A549 (cell line): ENCODE measurements at regions not wholly inside any gene's neighbourhood (a gene's known extent, or its start where the extent isn't known, plus 50 kb on each side); places are given as distances from the start of the nearest gene placed in this dataset.

Experiments
- ATAC-seq, 2 experiments: fragments of 200-7000 bp in 1 of 2; fragments of >200 bp in 1 of 2; cut with Nextera tagmentation in 1 of 2; cut with Tn5 transposase in 1 of 2; 3 replicates each; pipeline versions ENCODE4 v1.8.0 to v1.9.1; 2018 to 2020; ENCODE audit warnings: mild to moderate bottlenecking in 1 of 2, moderate library complexity in 1 of 2
- CTCF ChIA-PET: fragments of 300-600 bp; sonication (Branson Sonifier 250); formaldehyde crosslinking; extraction: SDS; loops from one replicate; lab custom pipeline; 2021; ENCODE audit warnings: antibody characterized with exemption, inconsistent platforms; lab: Yijun Ruan, JAX
- POLR2A ChIA-PET: fragments of 350-600 bp; formaldehyde crosslinking; extraction: SDS; loops from one replicate; lab custom pipeline; 2021; ENCODE audit warnings: antibody characterized with exemption, inconsistent platforms; lab: Yijun Ruan, JAX
- DNase-seq, 2 experiments: peaks; one replicate each; pipeline versions ENCODE4 v3.0.0 to v3.0.0-alpha.2; 2011 to 2016; ENCODE audit warnings: low read depth in 1 of 2, low spot score in 1 of 2
- FAIRE-seq: peaks from 2 replicates; lab custom pipeline; 2011; peaks lifted over from hg19 to GRCh38; lab: Jason Lieb, UNC
- H3K27ac ChIP-seq, 2 experiments: fragments of >200 bp; sonication (Bioruptor Twin); formaldehyde crosslinking; 3 replicates each; pipeline ENCODE4 v1.5.1; 2016 to 2017
- H3K4me1 ChIP-seq: fragments of >200 bp; sonication (Bioruptor Twin); formaldehyde crosslinking; 3 replicates; pipeline ENCODE4 v1.6.1; 2016
- H3K4me2 ChIP-seq: fragments of >200 bp; sonication (Bioruptor Twin); formaldehyde crosslinking; 3 replicates; pipeline ENCODE4 v1.6.1; 2016
- H3K4me3 ChIP-seq: fragments of >200 bp; sonication (Bioruptor Twin); formaldehyde crosslinking; 3 replicates; pipeline ENCODE4 v1.5.1; 2016
- H3K9me3 ChIP-seq: fragments of >200 bp; sonication (Bioruptor Twin); formaldehyde crosslinking; 3 replicates; pipeline ENCODE4 v1.6.1; 2016
- CBX2 ChIP-seq: fragments of 200-600 bp; sonication (generic); IDR thresholded peaks from 2 replicates; pipeline ENCODE4 v1.6.1; 2016; ENCODE audit warnings: low read depth, mild to moderate bottlenecking, borderline replicate concordance
- CHD4 ChIP-seq: fragments of 200-600 bp; sonication (generic); IDR thresholded peaks from 2 replicates; pipeline ENCODE4 v1.6.1; 2016; ENCODE audit warnings: antibody characterized with exemption, mild to moderate bottlenecking, borderline replicate concordance
- EHF ChIP-seq: fragments of 250-450 bp; sonication (Bioruptor Pico); IDR thresholded peaks from 2 replicates; pipeline ENCODE4 v1.5.0; 2020; ENCODE audit warnings: mild to moderate bottlenecking
- EP300 ChIP-seq, 2 experiments: fragments of >200 bp; sonication (Bioruptor Twin); formaldehyde crosslinking; IDR thresholded peaks; 2 replicates in 1 of 2; 3 replicates in 1 of 2; pipeline ENCODE4 v1.6.1; 2016 to 2017
- HOXA7 ChIP-seq: fragments of 250-450 bp; sonication (Bioruptor Pico); IDR thresholded peaks from 2 replicates; pipeline ENCODE4 v1.5.0; 2020; ENCODE audit warnings: mild to moderate bottlenecking, moderate library complexity
- KDM1A ChIP-seq: fragments of 200-600 bp; sonication (generic); IDR thresholded peaks from 2 replicates; pipeline ENCODE4 v1.6.1; 2016; ENCODE audit warnings: low read depth, mild to moderate bottlenecking
- KDM5A ChIP-seq: fragments of 200-600 bp; sonication (generic); IDR thresholded peaks from 2 replicates; pipeline ENCODE4 v1.6.1; 2016; ENCODE audit warnings: antibody characterized with exemption, mild to moderate bottlenecking
- MAFK ChIP-seq: fragments of 450-650 bp; IDR thresholded peaks from 2 replicates; pipeline ENCODE4 v1.6.1; 2014; ENCODE audit not compliant: partially characterized antibody
- NFE2L2 ChIP-seq: fragments of 150-350 bp; conservative IDR thresholded peaks from 2 replicates; pipeline ENCODE4 v1.6.1; 2014; ENCODE audit warnings: low read length
- POLR2A ChIP-seq: IDR thresholded peaks from 2 replicates; pipeline ENCODE4 v1.6.1; 2012; ENCODE audit warnings: mild to moderate bottlenecking, low read length
- RARB ChIP-seq: fragments of 250-450 bp; sonication (Bioruptor Pico); IDR thresholded peaks from 2 replicates; pipeline ENCODE4 v1.8.0; 2021; ENCODE audit warnings: mild to moderate bottlenecking, moderate library complexity
- RFX5 ChIP-seq: fragments of 450-650 bp; IDR thresholded peaks from 2 replicates; pipeline ENCODE4 v1.7.1; 2014; ENCODE audit warnings: antibody characterized with exemption, mild to moderate bottlenecking, moderate library complexity
- TFCP2L1 ChIP-seq: fragments of 250-450 bp; sonication (Bioruptor Pico); IDR thresholded peaks from 2 replicates; pipeline ENCODE4 v1.5.0; 2021; ENCODE audit warnings: mild to moderate bottlenecking
- ZC3H11A ChIP-seq: fragments of 450-650 bp; IDR thresholded peaks from 2 replicates; pipeline ENCODE4 v1.6.1; 2014; ENCODE audit warnings: antibody characterized with exemption, mild to moderate bottlenecking
- ZNF302 ChIP-seq: fragments of 250-450 bp; sonication (Bioruptor Pico); IDR thresholded peaks from 2 replicates; pipeline ENCODE4 v1.9.0; 2021; ENCODE audit warnings: inconsistent platforms, mild to moderate bottlenecking, moderate library complexity
- WGBS: methylation state at CpG from one replicate; pipeline ENCODE4 v1.1.6; 2017; ENCODE audit errors: missing lambda C conversion rate; 5-methylcytosine and 5-hydroxymethylcytosine counted together
- TF ChIP-seq, protein P1 (sequence below): IDR thresholded peaks from 2 replicates; pipeline ENCODE4 v1.6.1; 2012
- TF ChIP-seq, protein P2 (sequence below): fragments of >200 bp; sonication (Bioruptor Twin); formaldehyde crosslinking; IDR thresholded peaks from 3 replicates; pipeline ENCODE4 v1.5.1; 2016
- TF ChIP-seq, protein P3 (sequence below): IDR thresholded peaks from 2 replicates; pipeline ENCODE4 v1.6.1; 2012
- TF ChIP-seq, protein P4 (sequence below): IDR thresholded peaks from 2 replicates; pipeline ENCODE4 v1.6.1; 2012; ENCODE audit warnings: low read depth, borderline replicate concordance
- TF ChIP-seq, protein P5 (sequence below): fragments of 250-450 bp; sonication (Bioruptor Pico); IDR thresholded peaks from 2 replicates; pipeline ENCODE4 v1.5.0; 2021; ENCODE audit warnings: mild to moderate bottlenecking, moderate library complexity, borderline replicate concordance

DNA sequence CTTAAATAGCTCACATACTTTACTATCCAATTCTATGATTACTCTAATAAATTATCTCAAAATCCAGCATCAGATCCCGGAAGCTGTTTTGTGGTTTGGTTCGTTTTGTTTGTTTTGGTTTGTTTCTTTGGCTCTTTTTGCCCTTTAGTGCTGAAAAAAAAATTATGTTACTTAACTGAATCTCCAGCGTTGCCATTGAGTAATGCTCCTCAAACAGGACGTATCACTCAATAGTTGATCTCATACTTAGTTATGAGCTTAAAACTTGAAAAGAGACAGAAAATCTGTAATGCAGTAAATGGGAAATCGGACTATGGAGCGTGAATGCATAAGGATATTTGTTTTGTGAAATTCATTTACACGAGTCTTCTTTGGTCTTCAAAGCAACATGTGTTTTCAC lies 533.8 kb upstream of the TMPRSS15 start:
- ChIA-PET POLR2A (no interaction called here), CTCF (no interaction called here)
- TF ChIP-seq, protein P1, sequence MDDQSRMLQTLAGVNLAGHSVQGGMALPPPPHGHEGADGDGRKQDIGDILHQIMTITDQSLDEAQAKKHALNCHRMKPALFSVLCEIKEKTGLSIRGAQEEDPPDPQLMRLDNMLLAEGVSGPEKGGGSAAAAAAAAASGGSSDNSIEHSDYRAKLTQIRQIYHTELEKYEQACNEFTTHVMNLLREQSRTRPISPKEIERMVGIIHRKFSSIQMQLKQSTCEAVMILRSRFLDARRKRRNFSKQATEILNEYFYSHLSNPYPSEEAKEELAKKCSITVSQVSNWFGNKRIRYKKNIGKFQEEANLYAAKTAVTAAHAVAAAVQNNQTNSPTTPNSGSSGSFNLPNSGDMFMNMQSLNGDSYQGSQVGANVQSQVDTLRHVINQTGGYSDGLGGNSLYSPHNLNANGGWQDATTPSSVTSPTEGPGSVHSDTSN = no peak
- no peak for TF ChIP-seq HOXA7 (CRISPR knock-in tag)
- TF ChIP-seq MAFK = no peak
- TF ChIP-seq, protein P2, sequence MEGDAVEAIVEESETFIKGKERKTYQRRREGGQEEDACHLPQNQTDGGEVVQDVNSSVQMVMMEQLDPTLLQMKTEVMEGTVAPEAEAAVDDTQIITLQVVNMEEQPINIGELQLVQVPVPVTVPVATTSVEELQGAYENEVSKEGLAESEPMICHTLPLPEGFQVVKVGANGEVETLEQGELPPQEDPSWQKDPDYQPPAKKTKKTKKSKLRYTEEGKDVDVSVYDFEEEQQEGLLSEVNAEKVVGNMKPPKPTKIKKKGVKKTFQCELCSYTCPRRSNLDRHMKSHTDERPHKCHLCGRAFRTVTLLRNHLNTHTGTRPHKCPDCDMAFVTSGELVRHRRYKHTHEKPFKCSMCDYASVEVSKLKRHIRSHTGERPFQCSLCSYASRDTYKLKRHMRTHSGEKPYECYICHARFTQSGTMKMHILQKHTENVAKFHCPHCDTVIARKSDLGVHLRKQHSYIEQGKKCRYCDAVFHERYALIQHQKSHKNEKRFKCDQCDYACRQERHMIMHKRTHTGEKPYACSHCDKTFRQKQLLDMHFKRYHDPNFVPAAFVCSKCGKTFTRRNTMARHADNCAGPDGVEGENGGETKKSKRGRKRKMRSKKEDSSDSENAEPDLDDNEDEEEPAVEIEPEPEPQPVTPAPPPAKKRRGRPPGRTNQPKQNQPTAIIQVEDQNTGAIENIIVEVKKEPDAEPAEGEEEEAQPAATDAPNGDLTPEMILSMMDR = no peak
- no peak for TF ChIP-seq RFX5
- TF ChIP-seq RARB = no peak
- no peak for TF ChIP-seq ZC3H11A
- no peak for TF ChIP-seq EP300 (IDR thresholded peaks at IDR 0.05)
- TF ChIP-seq, protein P3, sequence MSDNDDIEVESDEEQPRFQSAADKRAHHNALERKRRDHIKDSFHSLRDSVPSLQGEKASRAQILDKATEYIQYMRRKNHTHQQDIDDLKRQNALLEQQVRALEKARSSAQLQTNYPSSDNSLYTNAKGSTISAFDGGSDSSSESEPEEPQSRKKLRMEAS = no peak
- TF ChIP-seq EHF (CRISPR knock-in tag) = no peak
- no peak for TF ChIP-seq ZNF302 (CRISPR knock-in tag)
- no peak for TF ChIP-seq POLR2A
- no peak for TF ChIP-seq KDM1A
- no peak for TF ChIP-seq NFE2L2
- no peak for TF ChIP-seq KDM5A
- TF ChIP-seq TFCP2L1 (CRISPR knock-in tag) = no peak
- TF ChIP-seq CBX2 = no peak
- H3K27ac ChIP-seq = no peak overlapping the region
- H3K4me1 ChIP-seq = no peaks in the 10 kb centered on the region
- H3K4me2 ChIP-seq = no peak overlapping the region
- no peaks in the 10 kb centered on the region for H3K9me3 ChIP-seq
- 7% methylated on average over 7 of the region's 7 CpGs for WGBS
- H3K4me3 ChIP-seq = no peak overlapping the region
- ATAC-seq (no peak), FAIRE-seq (no peak), DNase-seq (no peak)

DNA sequence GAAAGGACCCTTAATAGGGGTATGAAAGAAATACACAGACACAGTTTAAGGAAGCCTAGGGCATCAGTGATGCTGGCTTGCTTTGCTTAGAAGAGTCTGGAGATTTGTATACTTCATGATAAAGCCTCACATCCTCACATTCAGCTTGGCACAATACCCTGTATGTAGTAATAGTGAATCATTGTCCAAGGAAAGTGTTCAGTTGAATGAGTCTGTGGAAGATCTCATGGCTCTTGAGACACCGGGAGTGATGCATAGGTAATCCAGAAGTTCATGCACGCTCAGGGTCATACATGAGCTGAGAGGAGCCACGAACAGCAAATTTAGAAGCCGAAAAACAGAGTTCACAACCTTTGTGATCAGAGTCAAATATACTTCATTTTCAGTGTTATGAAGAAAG lies 537.2 kb upstream of the TMPRSS15 start:
- ChIA-PET POLR2A (no interaction called here), CTCF (no interaction called here)
- no peak overlapping the region for H3K4me3 ChIP-seq
- no peaks in the 10 kb centered on the region for H3K4me1 ChIP-seq
- no peak for ATAC-seq
- TF ChIP-seq CHD4 = no peak
- TF ChIP-seq, protein P4, sequence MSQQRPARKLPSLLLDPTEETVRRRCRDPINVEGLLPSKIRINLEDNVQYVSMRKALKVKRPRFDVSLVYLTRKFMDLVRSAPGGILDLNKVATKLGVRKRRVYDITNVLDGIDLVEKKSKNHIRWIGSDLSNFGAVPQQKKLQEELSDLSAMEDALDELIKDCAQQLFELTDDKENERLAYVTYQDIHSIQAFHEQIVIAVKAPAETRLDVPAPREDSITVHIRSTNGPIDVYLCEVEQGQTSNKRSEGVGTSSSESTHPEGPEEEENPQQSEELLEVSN = no peak
- TF ChIP-seq, protein P5, sequence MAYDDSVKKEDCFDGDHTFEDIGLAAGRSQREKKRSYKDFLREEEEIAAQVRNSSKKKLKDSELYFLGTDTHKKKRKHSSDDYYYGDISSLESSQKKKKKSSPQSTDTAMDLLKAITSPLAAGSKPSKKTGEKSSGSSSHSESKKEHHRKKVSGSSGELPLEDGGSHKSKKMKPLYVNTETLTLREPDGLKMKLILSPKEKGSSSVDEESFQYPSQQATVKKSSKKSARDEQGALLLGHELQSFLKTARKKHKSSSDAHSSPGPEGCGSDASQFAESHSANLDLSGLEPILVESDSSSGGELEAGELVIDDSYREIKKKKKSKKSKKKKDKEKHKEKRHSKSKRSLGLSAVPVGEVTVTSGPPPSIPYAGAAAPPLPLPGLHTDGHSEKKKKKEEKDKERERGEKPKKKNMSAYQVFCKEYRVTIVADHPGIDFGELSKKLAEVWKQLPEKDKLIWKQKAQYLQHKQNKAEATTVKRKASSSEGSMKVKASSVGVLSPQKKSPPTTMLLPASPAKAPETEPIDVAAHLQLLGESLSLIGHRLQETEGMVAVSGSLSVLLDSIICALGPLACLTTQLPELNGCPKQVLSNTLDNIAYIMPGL = no peak
- no peak overlapping the region for H3K27ac ChIP-seq
- DNase-seq = no peak
- H3K4me2 ChIP-seq = no peak overlapping the region
- H3K9me3 ChIP-seq = no peaks in the 10 kb centered on the region
- no peak for FAIRE-seq
- WGBS = 1% methylated on average over 4 of the region's 4 CpGs
